ENCODE measurements at regions not wholly inside any gene's neighbourhood (a gene's known extent, or its start where the extent isn't known, plus 50 kb on each side); places are given as distances from the start of the nearest gene placed in this dataset.

DNA sequence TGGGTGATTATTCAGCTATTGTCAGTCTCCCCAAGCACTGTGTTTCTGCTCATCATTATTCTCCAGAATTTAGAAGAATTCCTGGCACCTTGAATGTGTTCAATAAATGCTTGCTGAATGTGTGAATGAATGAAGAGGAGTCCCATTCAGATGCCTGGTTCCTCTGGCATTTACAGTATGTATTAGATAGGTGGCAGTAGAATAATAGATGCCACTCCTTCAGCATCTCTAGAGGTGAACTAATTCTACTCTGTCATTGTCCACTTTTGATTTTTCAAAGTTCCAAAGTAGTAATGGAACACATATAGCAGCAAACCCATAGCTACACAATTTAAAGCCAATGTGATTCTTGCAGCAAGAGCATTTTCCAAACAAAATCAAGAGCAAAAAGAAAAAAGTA is 118.9 kb upstream of the CEP162 start:
- H4K20me1 ChIP-seq (replicated peaks; ENCODE audit: control insufficient read depth, extremely low read depth, insufficient read depth, low read length), result no peaks in the 10 kb centered on the region
- no peak overlapping the region for H2AFZ ChIP-seq (ENCODE audit: low read depth, low read length)
- no peak overlapping the region for H3K4me2 ChIP-seq (ENCODE audit: insufficient read depth, low read length)
- FAIRE-seq (peak; percentile 57), DNase-seq (ENCODE audit: low read depth, low spot score) (peak; percentile 4)
- H3K36me3 ChIP-seq (ENCODE audit: control insufficient read depth in 2 of 2, extremely low read depth in 1 of 2, insufficient read depth in 2 of 2, low read length in 2 of 2), result no peaks in the 10 kb centered on the region
- TF ChIP-seq JUN (IDR thresholded peaks at IDR 0.05; ENCODE audit: borderline replicate concordance, insufficient read depth, insufficient read length, low read depth), result no peak
- TF ChIP-seq FOS (IDR thresholded peaks at IDR 0.05; ENCODE audit: borderline replicate concordance, insufficient read depth, low read length), result no peak
- TF ChIP-seq, protein P1, sequence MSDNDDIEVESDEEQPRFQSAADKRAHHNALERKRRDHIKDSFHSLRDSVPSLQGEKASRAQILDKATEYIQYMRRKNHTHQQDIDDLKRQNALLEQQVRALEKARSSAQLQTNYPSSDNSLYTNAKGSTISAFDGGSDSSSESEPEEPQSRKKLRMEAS (IDR thresholded peaks at IDR 0.05; ENCODE audit: insufficient read depth, insufficient read length), result no peak
- no peak for TF ChIP-seq GATA2 (IDR thresholded peaks at IDR 0.05; ENCODE audit: insufficient read depth, insufficient read length, low read depth, low read length)
- TF ChIP-seq, protein P2, sequence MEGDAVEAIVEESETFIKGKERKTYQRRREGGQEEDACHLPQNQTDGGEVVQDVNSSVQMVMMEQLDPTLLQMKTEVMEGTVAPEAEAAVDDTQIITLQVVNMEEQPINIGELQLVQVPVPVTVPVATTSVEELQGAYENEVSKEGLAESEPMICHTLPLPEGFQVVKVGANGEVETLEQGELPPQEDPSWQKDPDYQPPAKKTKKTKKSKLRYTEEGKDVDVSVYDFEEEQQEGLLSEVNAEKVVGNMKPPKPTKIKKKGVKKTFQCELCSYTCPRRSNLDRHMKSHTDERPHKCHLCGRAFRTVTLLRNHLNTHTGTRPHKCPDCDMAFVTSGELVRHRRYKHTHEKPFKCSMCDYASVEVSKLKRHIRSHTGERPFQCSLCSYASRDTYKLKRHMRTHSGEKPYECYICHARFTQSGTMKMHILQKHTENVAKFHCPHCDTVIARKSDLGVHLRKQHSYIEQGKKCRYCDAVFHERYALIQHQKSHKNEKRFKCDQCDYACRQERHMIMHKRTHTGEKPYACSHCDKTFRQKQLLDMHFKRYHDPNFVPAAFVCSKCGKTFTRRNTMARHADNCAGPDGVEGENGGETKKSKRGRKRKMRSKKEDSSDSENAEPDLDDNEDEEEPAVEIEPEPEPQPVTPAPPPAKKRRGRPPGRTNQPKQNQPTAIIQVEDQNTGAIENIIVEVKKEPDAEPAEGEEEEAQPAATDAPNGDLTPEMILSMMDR (IDR thresholded peaks at IDR 0.05; ENCODE audit: extremely low read depth in 1 of 2, insufficient read depth in 1 of 2, low read depth in 1 of 2, low read length in 2 of 2), result no peak
- no peak for TF ChIP-seq POLR2AphosphoS5 (IDR thresholded peaks at IDR 0.05; ENCODE audit: insufficient read depth, low read depth, low read length)
- TF ChIP-seq EZH2 (IDR thresholded peaks at IDR 0.05; ENCODE audit: borderline replicate concordance, low read depth, low read length, severe bottlenecking), result no peak
- no peak for TF ChIP-seq MYC (IDR thresholded peaks at IDR 0.05; ENCODE audit: low read depth, low read length)
- TF ChIP-seq POLR2A (IDR thresholded peaks at IDR 0.05; ENCODE audit: low read depth, low read length), result no peak
- H3K9me3 ChIP-seq (replicated peaks; ENCODE audit: control insufficient read depth, insufficient read depth, low read length), result no peaks in the 10 kb centered on the region
- dilution Hi-C loops (cut with MboI; ENCODE audit: extremely low pct_ligation_motif_present, low sequenced_read_pairs) (no loop called here), intact Hi-C loops (cut with micrococcal nuclease) (no loop called here)
- no TSS peak for BruUV-seq (replicated peaks)
- H3K9ac ChIP-seq (replicated peaks; ENCODE audit: extremely low read depth, insufficient read depth, low read length), result no peak overlapping the region
- no peaks in the 10 kb centered on the region for H3K4me1 ChIP-seq (ENCODE audit: control insufficient read depth, extremely low read depth, insufficient read depth, low read length)
- POLR2A ChIA-PET, result no interaction called here
- H3K9me1 ChIP-seq (replicated peaks; ENCODE audit: control insufficient read depth, extremely low read depth, insufficient read depth, low read length), result no peaks in the 10 kb centered on the region
- H3K4me3 ChIP-seq (replicated peaks in 1 of 3; ENCODE audit: insufficient read depth in 1 of 3, low read depth in 1 of 3, low read length in 3 of 3), result no peak overlapping the region
- peaks cover 5 to 7% of the 10 kb centered on the region in 2 experiments for H3K27me3 ChIP-seq (ENCODE audit: control insufficient read depth in 2 of 2, insufficient read depth in 2 of 2, low read length in 2 of 2)
- no peaks in the 10 kb centered on the region for H3K79me2 ChIP-seq (ENCODE audit: control insufficient read depth, insufficient read depth, low read length)
- CTCF ChIA-PET, result interaction anchor here (1.1 kb wide), 1 partner anchor 10 kb away, joined by 3 read pairs; no protein-coding TSS in a partner anchor
- H3K27ac ChIP-seq (ENCODE audit: insufficient read depth, low read depth, low read length), result no peak overlapping the region
